GM18499 (cell line): ENCODE measurements at regions not wholly inside any gene's neighbourhood (a gene's known extent, or its start where the extent isn't known, plus 50 kb on each side); places are given as distances from the start of the nearest gene placed in this dataset.
A peak's percentile ranks its signal among the peaks of the same experiment; 100 is the strongest.
"Not testable (repeated sequence)": the region's sequence is repeated elsewhere in the genome, so short reads cannot be mapped to it uniquely, and the experiment has no call there.

ENCODE experiments used
- ATAC-seq: cut with Tn5 transposase; IDR thresholded peaks from one replicate; pipeline ENCODE4 v1.9.1; 2021; ENCODE audit warnings: moderate number of reproducible peaks; ENCODE audit not compliant: insufficient read depth, unreplicated experiment

DNA sequence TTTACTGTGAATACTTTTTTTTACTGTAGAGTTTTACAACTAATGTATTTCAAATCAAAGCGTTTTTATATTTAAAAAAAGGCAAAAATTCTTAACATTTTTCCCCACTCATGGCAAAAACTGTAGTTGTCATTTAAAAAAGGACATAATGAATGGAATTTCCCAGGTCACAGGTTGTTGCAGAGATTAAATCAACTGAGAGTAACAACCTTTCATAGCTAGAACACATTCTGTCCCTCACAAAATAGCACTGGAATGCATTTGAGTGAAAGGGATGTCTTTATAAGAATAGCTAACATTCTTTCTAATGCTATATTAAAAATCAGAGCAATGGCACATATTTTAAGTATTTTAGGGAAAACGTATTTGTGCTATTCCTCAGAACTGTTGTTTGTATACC lies 1393.3 kb upstream of the ATXN8OS start:
- ATAC-seq = no peak

GRCh38 chr13:68713394-68713793 lies 1394.2 kb upstream of the ATXN8OS start:
- no peak for ATAC-seq

DNA sequence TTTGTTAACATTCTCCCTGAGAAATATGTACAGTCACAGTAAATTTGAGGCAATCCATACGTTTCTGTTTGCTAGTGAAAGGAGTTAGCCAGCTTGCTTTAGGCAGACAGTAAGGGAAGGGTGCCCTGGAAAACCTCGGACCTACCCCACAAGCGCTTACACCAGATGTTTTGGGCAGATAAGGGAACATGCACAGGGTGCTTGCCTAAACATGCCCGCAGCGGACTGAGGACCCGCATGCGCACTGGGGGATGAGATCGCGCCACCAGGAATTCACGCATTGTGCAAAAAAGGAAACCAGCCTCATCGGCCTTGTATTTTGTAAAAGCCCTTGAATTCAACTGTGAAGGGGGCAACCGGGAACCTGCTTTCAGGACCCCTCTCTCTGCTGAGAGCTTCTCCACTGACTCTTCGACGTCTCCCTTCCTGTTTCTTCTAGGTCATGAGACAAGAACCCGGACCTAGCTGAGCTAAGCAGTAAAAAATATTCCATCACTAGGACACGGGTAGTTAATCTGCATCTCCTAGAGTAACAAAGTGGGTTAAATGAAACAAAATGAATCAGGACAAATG lies 1399.2 kb upstream of the ATXN8OS start:
- no peak for ATAC-seq

DNA sequence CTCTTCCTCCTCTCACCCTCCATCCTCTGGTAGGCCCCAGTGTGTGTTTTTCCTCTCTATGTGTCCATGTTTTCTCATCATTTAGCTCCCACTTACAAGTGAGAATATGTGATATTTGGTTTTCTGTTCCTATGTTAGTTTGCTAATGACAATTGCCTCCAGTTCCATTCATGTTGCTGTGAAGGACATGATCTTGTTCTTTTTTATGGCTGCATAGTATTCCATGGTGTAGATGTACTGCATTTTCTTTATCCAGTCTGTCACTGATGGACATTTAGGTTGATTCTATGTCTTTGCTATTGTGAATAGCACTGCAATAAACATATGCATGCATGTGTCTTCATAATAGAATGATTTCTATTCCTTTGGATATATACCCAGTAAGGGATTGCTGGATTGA lies 1401.6 kb upstream of the ATXN8OS start:
- not testable (repeated sequence) for ATAC-seq

- no peak for ATAC-seq
Observed at GRCh38 chr13:68697551-68697950, 1410.1 kb upstream of the ATXN8OS start.

DNA sequence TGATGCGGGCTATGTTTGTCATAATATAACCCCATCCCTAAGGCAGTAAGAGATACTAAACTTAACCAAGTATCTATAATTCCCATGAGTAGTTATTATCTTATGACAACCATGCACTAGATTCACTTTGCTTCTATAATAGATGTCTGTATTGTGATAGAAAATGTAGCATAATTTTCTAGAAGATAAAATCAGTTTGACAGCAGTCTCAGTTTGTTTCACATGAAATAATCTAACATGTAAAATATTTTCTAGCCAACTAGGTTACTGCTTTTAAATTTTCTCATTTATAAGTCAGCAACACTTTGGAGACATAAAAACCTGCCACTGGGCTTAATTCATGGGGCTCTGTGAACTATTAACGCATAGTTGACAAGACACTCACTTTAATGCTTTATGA lies 1410.7 kb upstream of the ATXN8OS start:
- no peak for ATAC-seq

GRCh38 chr13:68692049-68692448 lies 1415.6 kb upstream of the ATXN8OS start:
- ATAC-seq = no peak

- no peak for ATAC-seq
Observed at GRCh38 chr13:68690567-68690966, 1417.1 kb upstream of the ATXN8OS start.

GRCh38 chr13:68676513-68677115 lies 1431.0 kb upstream of the ATXN8OS start:
- ATAC-seq = no peak

- ATAC-seq = no peak
Observed at GRCh38 chr13:68675209-68675608, 1432.4 kb upstream of the ATXN8OS start.

- ATAC-seq = no peak
Observed at GRCh38 chr13:68667863-68668262, 1437.7 kb upstream of the PCDH9 start.

DNA sequence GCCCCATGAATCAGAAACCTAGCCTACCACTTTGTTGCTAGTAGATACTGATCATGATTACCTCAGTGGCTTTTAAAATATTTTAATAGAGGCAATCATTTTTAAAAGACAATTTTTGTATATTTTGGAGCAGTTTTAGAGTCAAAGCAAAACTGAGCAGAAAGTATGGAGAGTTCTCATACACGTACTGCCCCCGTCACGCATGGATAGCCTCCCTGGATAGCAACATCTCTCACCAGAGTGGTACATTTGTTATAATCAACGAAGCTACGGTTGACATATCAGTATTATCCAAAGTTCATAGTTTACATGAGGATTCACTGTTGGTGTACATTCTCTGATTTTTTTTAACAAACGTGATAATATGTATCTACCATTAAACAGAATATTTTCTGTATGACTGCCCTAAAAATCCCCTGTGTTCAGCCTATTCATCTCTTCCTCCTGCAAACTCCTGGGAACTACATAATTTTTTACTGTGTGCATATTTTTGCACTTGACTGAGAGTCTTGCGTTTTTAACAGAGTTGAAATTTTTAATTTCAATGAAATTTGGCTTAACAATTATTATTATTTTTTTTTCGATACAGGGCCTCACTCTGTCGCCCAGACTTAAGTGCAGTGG lies 1436.8 kb upstream of the PCDH9 start:
- ATAC-seq = no peak

- ATAC-seq = no peak
Observed at GRCh38 chr13:68645814-68646213, 1415.7 kb upstream of the PCDH9 start.

DNA sequence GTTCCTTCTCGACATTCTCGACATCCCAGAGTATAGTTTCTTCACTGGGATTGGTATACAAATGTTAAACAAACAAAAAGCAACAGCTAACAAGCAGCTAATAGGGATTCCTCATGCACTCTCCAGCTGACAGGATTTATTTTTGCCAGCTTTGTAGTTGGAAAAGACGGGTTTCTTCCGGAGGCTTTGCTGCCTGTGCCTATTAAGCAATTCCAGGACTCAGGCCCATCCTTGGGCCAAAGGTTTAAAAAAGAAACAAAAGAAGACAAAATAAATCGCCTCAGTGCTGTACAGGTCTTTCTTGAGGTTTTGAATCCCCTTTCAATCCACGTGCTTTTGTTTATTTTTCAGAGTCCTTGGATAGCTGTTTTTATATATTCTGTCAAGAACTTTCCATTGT lies 1414.5 kb upstream of the PCDH9 start:
- no peak for ATAC-seq

DNA sequence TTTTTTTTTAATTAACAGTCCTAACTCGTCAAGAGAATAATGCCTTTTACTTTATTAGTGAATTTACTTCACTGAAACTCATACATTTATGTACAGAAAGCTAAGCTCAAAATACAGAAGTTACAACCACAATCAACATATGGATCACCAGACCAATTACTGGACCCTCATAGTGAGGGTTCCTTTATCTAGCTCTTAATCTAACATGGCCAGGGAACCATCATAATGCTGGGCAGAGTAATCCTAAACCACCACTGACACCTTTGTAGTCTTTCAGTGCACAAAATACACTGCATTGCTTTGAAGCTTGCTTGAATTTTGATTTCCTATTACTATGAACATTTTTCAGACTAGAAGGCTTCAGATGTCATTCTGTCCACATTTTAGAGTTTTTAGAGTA lies 1406.6 kb upstream of the PCDH9 start:
- no peak for ATAC-seq

DNA sequence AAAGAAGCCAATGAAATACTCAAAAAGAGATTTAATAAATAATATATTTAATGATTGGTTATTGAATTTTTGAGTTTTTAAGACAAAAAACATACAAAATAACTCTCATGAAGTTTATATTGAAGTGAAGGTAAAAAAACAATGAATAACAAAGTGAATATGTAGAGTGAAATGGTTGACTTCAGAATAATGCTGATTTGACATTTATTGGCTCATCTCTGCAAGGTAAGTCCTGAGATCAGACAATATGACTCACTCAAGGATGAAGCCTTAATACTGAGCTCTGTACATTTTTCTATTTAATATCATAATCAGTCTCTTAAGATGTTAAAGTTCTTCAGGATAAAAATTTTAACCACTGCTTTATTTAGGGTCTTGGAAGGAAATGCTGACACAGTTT lies 1398.9 kb upstream of the PCDH9 start:
- no peak for ATAC-seq

- ATAC-seq = no peak
Observed at GRCh38 chr13:68627379-68627778, 1397.2 kb upstream of the PCDH9 start.

DNA sequence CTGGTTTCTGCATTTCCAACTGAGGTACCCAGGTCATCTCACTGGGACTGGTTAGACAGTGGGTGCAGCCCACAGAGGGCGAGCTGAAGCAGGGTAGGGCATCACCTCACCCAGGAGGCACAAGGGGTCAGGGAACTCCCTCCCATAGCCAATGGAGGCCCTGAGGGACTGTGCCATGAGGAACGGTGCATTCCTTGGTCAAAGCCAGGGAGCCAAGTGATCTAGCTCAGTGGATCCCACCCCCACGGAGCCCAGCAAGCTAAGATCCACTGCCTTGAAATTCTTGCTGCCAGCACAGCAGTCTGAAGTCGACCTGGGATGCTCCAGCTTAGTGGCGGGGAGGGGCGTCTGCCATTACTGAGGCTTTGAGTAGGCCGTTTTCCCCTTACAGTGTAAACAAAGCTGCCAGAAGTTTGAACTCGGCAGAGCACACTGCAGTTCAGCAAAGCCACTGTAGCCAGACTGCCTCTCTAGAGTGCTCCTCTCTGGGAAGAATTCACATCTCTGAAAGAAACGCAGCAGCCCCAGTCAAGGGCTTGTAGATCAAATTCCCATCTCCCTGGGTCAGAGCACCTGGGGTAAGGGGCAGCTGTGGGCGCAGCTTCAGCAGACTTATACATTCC lies 1386.6 kb upstream of the PCDH9 start:
- no peak for ATAC-seq

DNA sequence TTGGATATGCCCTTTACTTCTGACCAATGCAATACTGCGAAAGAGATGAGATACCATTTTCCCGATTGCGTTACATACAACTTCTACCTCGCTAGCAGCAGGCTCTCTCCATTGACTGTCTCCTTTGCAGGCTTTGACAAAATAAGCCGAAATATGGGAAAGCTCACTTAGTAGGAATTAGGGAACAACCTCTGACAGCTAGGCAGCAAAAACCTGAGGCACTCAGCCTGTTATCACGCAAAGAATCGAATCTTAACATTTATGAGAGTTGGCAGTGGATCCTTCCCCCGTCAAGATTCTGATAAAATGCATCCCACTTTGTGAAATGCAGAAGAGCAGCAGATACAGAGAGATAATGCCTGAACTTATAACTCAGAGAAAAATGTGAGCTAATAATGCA lies 1379.5 kb upstream of the PCDH9 start:
- ATAC-seq = no peak

DNA sequence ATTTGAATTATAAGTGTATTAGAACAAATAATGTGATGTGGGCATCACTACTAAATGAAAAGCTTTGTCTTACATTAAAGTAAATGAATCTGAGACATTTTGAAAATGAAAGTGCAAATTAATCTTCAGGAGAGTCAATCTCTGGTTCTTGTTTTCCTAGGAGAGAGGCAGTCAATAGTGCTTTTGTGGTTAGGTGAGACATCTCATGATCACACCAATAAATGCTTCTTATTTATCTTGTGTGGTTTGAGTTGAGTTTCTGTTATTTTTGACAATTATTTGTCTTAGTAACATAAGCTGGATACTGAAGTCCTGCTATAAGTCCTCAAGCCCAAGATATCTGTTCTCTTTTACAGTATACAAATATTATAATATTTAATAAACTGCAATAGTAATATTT lies 1378.0 kb upstream of the PCDH9 start:
- ATAC-seq = no peak

GRCh38 chr13:68597641-68598040 lies 1367.5 kb upstream of the PCDH9 start:
- no peak for ATAC-seq

DNA sequence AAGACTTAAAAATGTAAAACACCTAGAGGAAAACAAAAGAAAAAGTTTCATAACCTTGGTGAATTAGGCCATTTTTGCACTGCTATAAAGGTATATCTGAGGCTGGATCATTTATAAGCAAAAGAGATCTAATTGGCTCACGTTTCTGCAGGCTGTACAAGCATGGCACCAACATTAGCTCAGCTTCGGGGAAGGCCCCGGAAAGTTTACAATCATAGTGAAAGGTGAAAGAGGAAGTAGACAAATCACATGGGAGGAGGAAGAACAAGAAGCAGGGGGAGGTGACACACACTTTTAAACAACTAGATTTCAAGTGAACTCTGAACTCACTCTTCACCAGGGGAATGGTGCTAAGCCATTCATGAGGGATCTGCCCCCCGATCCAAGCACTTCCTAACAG lies 1358.5 kb upstream of the PCDH9 start:
- ATAC-seq = peak; percentile 97
